HG03175 (cell line): ENCODE measurements at regions not wholly inside any gene's neighbourhood (a gene's known extent, or its start where the extent isn't known, plus 50 kb on each side); places are given as distances from the start of the nearest gene placed in this dataset.

Source experiments
- ATAC-seq: cut with Tn5 transposase; IDR thresholded peaks from one replicate; pipeline ENCODE4 v1.9.1; 2021; ENCODE audit warnings: mild to moderate bottlenecking, moderate library complexity; ENCODE audit not compliant: unreplicated experiment

DNA sequence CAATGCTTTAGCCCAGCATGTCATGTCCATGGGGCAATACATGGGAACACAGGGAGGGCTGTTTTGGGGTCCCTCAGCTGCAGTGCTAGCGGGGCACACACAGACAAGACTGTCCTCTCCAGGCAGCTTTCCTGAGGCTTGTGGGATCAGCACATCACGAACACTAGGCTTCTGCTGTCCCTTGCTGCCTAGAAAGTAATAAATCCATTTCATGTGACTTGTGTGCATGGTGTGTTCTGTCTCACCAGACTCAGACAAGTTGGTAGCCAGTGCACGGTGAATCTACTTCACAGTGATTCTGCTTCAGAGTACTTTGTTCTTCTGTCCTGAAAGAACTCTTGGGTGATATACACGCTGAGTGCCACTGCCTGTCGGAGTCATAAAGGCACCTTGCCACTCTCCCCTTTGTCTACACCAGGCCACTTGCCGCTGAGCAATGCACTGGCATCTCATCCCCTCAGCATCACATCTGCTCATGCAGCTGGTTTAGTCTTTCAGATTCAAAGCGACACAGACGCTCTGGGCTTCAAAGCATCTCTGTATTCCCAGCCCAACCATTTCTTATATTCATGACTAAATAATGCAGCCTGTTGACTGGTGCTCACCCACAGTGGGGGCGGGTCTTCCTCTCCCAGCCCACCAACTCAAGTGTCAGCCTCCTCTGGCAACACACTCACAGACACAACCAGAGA, 95.2 kb upstream of the COX10 start:
- ATAC-seq = no peak

DNA sequence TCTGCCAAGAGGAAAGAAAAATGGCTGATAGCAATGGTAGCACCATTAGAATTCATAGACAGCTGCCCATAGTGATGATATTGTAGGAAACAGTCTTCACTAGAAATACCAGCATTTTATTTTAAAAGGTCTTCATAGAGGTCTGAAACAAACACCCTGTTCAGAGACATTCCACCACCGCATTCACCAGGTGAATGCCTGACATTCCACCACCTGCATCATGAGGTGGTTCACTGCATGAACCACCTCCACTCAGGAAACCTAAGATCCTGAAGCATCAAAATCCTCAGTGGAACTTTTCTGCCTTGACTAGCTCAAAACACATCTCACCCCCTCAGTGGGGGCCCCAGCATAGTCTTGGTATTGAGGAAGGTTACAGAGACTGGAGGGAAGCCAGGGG, 91.5 kb upstream of the COX10 start:
- ATAC-seq = no peak

DNA sequence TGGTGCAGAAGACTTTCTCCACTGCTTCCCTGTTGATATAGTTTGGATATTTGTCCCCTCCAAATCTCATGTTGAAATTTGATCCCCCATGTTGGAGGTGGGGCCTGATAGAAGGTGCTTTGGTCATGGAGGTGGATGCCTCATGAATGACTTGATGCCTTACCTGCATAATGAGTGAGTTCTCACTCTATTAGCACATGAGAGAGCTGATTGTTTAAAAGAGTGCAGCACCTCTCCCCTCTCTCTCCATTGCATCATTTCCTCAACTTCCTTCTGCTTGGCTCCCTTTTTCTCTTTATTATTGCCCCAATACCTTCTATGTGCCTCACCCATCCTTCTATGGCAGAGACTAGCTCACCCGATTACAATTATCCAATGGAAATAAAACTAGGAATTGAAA, 90.8 kb upstream of the COX10 start:
- ATAC-seq = no peak

DNA sequence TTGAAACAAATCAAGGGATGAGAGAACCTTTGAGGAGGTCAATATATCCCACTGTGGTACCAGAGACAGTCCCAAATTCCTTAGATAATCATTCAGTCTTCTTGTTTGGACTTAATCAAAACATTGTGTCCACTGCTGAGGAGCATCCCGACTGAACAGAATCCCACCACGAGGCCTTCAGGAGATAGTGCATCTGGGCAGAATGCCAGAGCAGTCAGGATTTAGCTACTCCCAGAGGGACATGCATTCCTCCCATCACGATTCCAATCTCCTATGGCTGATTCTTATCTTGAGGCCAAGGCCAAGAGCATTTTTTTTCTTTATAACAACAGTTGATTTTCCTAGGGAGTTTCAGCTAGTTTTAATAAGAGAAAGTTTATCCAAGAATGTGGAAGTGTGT, 87.4 kb upstream of the COX10 start:
- ATAC-seq = no peak

DNA sequence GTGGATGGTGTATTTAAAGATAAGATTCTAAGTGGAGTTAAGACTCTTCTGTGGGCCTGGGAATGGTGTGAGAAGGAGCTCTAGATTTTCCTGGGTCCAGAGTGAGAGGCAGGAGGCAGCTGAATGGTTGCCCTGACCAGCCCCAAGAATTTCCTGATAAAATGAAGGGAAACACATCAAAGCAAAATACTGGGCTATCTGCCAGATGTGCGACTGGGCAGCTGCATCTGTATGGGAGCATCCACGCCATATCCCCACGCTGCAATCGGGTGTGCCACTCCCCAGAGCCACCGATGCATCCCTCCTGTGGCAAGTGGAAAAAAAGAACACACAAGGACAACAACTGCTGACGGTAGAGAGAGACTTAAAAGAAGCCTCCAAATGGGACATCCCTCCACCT, 84.3 kb upstream of the COX10 start:
- ATAC-seq = no peak

DNA sequence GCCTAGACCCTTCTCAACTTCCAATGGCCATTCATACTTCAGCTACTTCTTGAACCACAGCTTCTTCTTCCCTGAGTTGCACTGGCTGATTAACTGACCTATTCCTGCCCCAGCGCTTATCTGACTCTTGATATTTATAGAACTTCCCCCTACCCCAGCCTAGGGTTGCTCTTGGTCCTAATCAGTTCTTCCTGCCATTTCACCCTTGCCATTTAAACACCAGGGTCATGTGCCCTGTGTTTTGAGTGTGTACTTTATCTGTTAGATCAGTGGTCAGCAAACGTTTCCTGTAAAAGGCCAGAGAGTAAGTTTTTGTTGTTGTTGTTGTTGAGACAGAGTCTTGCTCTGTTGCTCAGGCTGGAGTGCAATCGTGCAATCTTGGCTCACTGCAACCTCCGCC, 82.4 kb upstream of the COX10 start:
- ATAC-seq = no peak

DNA sequence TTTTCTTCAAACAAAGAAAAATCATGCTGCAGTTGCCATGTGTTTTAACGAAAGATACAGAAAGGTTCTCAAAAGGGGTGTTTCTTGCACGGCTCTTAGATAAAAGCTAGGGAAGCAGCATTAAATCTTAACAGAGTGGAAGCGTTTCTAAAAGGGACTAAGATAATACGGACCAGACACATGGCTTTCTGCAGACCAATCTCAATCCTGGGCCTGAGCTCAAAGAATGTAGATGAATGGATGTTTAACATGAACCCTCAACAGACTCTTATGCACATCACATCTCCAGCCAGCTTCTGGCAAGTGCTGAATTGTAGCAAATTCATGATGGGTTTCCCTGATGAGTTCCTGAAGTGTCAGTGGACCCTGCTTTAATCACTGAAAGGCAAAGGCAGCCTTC, 80.2 kb upstream of the COX10 start:
- no peak for ATAC-seq

DNA sequence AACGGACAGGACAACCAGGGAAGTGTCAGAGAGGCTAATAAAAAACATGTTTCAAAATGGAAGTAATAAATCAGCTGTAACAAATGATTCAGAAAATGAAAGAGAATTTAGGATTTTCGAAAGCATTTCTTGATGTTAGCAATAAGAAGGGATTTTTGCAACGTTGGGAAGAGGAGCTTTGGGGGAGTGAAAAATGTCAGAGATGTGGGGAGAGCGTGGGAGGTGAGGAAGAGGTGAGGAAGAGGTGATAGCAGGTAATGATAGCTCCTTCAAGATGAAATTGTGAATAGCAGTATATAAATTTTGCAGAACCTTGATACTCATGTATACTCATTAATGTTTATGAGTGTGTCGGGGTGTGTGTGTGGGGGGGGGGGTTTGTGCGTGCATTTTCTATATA, 76.2 kb upstream of the COX10 start:
- ATAC-seq = no peak

DNA sequence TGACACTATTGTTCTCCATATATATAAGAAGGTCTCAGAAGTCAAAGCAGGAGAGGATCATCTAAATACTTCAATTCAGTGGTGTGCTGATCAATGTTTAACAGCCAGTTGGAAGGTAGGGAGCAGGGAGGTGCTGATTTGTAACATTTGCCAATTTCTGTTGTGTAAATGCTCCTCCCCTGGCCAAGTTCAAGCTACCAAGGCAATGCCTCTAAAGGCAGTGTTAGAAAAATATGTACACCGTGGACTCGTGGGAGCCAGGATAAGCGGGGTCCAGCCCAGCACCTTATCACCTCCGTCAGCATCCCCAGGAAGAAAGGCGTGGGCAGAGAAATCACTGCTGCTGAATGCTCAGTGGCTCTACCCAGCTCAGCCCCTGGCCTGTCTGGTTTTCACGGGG, 75.3 kb upstream of the COX10 start:
- no peak for ATAC-seq

DNA sequence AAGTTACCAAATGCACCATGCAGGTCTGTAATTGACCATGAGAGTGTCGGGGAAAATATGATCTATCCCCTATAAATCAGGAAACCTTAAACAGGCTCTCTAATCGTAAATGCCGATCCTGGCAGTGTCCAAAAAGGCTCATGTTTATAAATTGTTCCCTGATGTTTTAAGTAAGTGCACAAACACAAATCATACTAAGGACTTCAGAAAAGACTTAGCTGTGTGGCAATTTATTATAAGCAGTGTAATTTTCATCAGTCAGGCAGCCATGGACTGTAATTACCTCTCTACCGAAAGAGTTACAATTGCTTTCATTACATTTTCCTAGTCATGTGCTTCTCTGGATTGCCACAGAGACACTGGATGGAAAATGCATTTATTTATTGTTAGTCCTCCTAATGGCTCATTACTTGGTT, 73.4 kb upstream of the COX10 start:
- no peak for ATAC-seq

DNA sequence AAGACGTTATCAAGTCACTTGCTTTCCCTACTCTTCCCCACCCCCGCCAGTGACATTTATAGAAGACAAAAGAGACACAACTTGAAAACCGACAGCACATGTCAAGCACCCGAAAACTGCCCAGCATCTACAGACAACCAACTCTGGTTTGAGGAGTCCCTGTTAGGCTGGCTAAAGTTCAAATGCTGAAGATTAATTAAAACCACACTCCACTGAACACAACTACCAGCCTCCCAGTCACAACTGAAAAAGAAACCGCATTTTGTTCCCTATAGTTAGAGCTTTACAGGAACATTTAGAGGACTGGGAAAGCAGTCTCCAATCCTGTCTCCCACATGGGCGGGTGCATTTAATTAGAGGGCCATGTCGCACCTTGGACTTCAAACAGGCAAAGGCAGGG, 73.0 kb upstream of the COX10 start:
- no peak for ATAC-seq

DNA sequence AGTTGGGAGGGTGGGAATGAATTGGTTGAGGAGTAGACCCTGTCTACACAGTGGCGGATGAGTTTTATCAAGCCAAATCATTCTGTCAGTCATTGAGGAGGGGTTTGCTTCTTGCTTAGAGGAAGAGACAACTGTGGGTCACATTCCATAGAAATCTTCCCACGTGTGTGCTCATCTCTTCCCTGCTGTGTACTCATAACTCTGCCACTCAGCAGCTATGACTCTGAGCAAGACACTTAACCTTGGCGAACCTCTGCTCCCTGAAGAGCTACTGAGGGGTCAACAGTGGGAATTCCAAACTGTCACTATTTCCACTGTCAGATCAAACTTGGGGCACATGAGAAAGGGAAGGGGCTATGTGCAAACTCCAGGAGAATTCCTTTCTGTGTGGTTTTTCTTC, 72.6 kb upstream of the COX10 start:
- no peak for ATAC-seq

DNA sequence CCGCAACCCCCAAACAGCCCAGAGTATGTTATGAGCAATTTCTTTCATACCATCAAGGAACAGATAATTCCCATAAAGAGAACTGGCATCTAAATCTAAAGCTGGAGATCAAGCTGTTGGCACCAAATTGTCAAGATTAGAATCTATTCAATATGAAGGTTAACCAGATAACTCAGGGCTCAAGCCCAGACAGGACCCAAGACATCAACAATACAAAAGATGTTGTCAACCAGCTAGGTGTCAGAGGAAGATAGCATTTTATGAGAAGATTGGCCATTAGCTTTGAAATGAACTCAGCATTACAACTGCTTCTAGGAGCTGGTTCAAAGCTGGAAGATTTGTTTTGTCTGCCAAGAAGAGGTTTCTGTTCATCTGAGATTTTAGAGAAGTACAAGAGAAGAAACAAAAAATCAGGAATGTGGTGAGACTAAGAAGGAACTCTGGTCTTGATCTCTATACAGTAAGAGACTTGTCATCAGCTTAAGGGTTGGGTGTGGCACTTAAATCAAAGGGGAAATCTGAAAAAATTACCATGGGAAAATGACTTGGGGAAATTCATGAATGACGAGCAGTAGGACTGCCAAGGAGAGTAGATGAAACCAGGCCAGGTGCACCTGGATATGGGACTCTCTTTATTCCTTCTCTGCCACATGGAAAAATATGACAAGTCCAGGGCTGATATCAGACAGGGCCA, 64.2 kb upstream of the COX10 start:
- ATAC-seq = no peak

DNA sequence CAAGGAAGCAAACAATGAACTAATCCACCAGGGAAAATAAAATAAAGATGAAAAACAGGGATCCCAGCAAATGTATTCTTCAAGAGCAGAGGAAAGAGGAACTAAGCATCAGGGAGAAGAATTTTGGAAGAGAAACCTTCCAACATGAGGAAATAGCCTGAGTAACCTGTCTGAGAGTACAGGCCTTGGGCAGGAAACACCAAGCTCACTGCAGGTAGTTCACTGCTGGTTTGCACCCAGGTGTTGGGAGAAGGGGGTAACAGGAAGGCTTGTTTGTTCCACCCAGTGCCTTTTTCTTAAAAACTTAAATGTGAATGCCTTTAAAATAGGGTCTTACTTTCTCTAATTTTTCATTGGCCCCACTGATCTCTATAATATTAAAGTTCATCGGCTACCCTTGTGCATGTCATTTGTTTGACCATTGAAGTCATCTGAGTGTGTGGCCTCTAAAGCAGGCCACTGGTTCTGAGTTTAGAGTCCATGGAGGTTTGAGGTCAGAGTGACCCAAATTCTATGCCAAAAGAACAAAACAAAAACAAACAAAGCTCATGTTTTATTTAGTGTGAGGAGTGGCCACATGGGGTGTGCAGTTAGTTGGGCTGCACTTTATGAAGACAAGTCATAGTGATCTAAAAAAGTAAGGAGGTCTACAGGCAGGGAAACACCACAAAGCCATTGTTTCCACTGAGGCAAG, 62.9 kb upstream of the COX10 start:
- ATAC-seq = no peak

DNA sequence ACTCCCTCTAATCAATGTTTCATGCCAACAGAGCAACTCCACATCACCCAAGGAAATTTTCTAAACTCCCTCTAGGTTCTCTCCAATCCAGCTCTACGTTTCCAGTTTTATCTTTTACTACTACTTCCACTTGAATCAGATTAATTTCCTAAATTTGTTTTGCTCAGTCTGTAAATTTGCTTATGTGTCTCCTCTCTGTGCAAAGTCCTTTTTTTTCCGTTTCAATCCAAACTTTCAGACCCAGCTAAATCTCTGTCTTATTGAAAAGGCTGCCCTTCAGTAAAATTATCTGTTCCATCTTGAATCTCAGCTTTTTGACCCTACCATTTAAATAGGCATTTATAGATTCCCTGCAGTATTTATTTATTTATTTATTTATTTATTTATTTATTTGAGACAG, 61.4 kb upstream of the COX10 start:
- ATAC-seq = no peak

DNA sequence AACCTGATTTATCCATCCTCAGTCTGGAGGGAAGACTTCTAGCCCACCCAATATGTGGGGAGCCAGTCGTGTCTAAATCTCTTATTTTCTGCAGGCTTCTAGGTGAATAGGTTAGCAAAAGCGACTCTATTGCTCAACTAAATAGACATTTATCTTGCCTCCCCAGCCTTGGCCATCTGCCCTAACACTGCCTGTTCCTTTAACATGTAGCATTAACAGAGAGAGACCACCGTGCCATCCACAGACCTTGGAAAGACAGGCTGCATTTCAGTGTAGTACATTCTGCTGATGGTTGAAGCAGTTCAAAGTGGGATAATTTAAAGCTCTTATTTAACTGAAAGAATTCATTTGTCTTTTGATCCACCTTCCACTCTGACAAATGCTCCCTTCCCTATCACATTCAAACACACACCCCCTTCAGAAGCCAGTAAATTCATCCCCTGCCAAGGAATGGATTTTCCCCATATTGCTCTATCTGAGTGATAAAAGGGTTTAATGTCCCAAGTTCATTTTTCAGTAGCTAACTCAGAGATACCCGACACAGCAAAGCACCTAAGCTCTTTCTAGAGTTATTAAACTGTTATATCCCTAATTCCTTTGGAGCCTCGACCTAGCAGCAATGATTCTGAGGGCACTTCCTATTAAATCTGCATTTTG, 58.1 kb upstream of the COX10 start:
- ATAC-seq = no peak

DNA sequence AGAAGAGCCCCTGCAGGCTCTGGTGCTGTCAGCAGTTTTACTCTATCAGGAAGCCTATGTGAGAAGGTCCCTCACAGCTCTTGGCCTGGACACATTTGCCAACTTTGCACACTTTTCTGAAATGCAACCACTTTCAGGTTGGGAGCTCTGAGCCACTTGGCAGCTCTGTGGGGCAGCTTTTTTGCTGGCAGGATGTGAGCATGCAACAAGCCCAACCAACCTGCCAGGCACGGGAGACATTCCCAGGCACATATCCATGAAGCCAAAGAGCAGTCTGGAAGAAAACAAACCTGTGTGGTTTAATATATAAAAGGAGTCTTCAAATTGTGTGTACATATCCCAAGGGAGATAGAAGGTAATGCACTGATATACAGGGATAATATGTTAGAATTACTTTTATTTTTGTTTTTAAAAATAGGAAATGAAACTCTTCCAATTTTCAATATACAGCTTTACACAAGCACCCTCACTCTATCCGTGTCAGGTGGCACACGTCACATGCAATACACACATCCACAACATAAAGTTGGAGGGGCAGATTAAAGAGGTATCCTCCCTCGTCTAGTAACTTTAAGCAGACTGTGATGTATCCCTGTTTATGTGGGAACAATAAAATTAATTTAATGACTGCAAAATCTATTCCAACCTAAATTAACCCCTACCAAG, 57.4 kb upstream of the COX10 start:
- ATAC-seq = no peak

DNA sequence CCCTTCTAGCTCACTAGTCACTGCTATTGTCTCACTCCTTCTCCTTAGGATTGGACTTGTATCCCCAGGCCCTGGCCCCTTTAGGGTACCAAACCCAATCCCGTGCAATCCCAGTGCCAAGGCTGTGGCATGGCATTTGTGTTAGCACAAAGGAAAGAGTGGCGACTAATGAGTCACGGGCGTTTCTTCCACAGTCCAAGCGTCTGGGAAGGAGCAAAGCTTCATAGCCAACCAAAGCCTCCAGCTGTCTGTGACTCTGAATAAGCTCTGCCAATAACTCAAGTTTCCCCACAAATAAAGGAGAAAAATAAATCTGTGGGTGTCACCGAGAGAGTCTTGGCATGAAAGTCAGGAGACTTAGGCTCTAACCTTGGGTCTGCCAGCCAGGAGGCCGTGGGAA, 54.6 kb upstream of the COX10 start:
- no peak for ATAC-seq

DNA sequence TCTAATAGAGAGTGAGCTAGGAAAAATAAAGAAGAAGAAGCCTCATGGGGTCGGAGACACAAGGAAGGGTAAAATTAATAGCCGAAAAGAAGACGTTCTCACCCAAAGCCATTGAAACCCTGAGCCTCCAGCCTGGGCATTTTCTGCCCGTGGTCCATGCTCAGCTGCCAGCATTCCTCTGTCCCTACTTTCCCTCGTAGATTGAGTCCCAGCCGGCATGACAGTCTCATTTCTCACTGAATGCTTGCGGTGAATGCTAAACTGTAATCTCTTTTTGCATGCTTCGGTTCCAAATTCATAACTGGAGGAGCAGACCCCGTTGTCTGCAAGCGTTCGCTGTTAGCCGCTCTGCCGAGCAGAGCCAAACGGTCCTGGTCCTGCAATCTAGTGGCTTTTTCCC, 54.0 kb upstream of the COX10 start:
- ATAC-seq = no peak

DNA sequence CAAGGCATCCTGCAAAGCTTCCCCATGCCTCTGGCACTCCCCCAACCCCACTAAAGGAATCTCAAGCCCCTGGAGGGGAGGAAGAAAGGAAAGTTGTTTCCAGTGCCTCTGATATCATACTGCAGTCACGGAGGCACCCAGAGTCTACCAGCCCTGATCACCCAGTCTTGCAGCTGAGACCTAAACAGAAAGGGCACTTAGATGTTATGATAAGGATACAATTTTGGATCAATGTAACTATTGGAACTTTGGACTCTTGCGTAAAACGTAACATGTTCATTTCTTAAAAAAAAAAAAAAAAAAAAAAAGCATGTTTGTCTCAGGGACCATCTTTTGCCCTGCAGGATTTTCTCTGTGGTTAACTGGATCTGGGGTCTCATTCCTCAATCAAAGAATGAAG, 52.4 kb upstream of the COX10 start:
- no peak for ATAC-seq

DNA sequence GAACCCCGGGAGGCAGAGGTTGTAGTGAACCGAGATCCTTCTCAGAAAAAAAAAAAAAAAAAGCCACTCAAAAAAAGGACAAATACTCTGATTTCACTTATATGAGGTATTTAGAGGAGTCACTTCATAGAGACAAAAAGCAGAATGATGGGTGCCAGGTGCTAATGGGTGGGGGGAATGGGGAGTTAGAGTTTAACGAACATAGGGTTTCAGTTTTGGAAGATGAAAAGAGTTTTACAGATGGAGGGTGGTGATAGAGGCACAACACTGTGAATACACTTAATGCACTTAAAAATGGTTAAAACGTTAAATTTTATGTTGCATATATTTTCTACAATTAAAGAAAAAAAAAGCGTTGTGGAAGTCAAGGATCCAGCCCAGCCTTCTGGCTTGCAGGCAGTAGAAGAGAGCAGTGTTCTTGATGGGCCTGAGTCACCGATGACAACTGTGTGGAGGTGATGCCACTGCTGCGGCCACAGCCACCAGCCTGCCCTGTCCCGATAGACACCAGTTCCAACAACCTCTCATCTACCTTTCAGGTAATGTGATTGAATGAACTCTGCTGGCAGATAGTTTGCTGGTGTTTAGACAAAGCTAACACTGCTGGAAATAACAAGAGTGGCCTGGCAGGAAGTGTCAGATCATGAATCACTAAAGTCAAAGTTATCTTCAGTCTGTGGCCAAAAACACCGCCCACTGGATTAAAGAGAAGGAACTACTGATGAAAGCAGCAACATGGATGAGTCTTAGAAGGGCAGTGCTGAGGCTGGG, 49.9 kb upstream of the COX10 start:
- ATAC-seq = no peak
